Keratinocyte (primary cell): ENCODE measurements at regions not wholly inside any gene's neighbourhood (a gene's known extent, or its start where the extent isn't known, plus 50 kb on each side); places are given as distances from the start of the nearest gene placed in this dataset.

Source experiments
- CTCF ChIP-seq, 3 experiments: IDR thresholded peaks in 1 of 3; conservative IDR thresholded peaks in 1 of 3; optimal IDR thresholded peaks in 1 of 3; 2 replicates in 2 of 3; 3 replicates in 1 of 3; pipeline versions ENCODE3 to v1.5.1; 2011; ENCODE audit warnings: low read length in 3 of 3, mild to moderate bottlenecking in 3 of 3, moderate library complexity in 2 of 3, control low read depth in 1 of 3, inconsistent platforms in 1 of 3; ENCODE audit not compliant: insufficient read depth in 2 of 3; ENCODE audit errors: extremely low read depth in 1 of 3
- EZH2 ChIP-seq: IDR thresholded peaks from one replicate; pipeline ENCODE4 v1.6.1; 2012; ENCODE audit warnings: inconsistent platforms, mild to moderate bottlenecking, low read length, moderate library complexity

DNA sequence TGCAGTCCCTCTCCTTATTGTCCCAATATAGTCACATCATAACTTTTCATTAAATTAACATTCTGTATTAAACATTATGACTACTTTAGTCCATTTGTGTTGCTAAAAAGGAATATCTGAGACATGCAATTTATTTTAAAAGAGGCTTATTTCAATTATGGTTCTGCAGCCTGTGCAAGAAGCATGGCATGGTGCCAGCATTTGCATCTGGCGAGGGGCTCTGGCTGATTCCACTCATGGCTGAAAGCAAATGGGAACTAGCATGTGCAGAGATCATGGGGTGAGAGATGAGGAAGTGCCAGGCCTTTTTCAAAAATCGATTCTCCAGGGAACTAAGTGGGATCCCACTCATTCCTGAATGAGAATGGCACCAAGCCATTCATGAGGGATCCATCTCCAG is 476.3 kb upstream of the RPS6KA3 start:
- TF ChIP-seq CTCF (optimal IDR thresholded peaks at IDR 0.05 in 1 of 3, IDR thresholded peaks at IDR 0.05 in 1 of 3, conservative IDR thresholded peaks at IDR 0.05 in 1 of 3; ENCODE audit: extremely low read depth in 1 of 3, insufficient read depth in 2 of 3, low read length in 3 of 3) (no peak), EZH2 (no peak)
